ENCODE measurements at regions not wholly inside any gene's neighbourhood (a gene's known extent, or its start where the extent isn't known, plus 50 kb on each side); places are given as distances from the start of the nearest gene placed in this dataset.

GRCh38 chr11:11748706-11749365, 92.9 kb upstream of the USP47 start:
- TF ChIP-seq CTCF (IDR thresholded peaks at IDR 0.05; ENCODE audit: insufficient read depth, low read depth, low read length), result no peak
- H3K4me3 ChIP-seq (ENCODE audit: low read depth, low read length), result no peak overlapping the region
- peaks cover 5% of the 10 kb centered on the region; the same call in 1 of the 2 replicates for H3K27me3 ChIP-seq (ENCODE audit: control insufficient read depth, insufficient read depth, low read length)
- ChIA-PET POLR2A (no interaction called here), CTCF (no interaction called here)
- DNase-seq (ENCODE audit: low read depth), result no peak
- H3K36me3 ChIP-seq (ENCODE audit: control insufficient read depth, insufficient read depth, low read length), result no peaks in the 10 kb centered on the region

GRCh38 chr11:11747570-11747969, 94.2 kb upstream of the USP47 start:
- Histone ChIP-seq H3K4me3 (ENCODE audit: low read depth, low read length) (no peak overlapping the region), H3K36me3 (ENCODE audit: control insufficient read depth, insufficient read depth, low read length) (no peaks in the 10 kb centered on the region), H3K27me3 (ENCODE audit: control insufficient read depth, insufficient read depth, low read length) (no peaks in the 10 kb centered on the region)
- ChIA-PET CTCF (no interaction called here), POLR2A (no interaction called here)
- no peak for TF ChIP-seq CTCF (IDR thresholded peaks at IDR 0.05; ENCODE audit: insufficient read depth, low read depth, low read length)
- DNase-seq (ENCODE audit: low read depth), result no peak

- no peak for DNase-seq (ENCODE audit: low read depth)
- CTCF ChIA-PET, result no interaction called here
- no peak for TF ChIP-seq CTCF (IDR thresholded peaks at IDR 0.05; ENCODE audit: insufficient read depth, low read depth, low read length)
- H3K4me3 ChIP-seq (ENCODE audit: low read depth, low read length), result no peak overlapping the region
- H3K27me3 ChIP-seq (ENCODE audit: control insufficient read depth, insufficient read depth, low read length), result no peaks in the 10 kb centered on the region
- no peaks in the 10 kb centered on the region for H3K36me3 ChIP-seq (ENCODE audit: control insufficient read depth, insufficient read depth, low read length)
- POLR2A ChIA-PET, result no interaction called here
Observed at GRCh38 chr11:11746449-11746848, 95.3 kb upstream of the USP47 start.

- CTCF ChIA-PET, result interaction anchor here (0.6 kb wide), 2 partner anchors 81 to 229 kb away, joined by 3 read pairs; no protein-coding TSS in a partner anchor
- TF ChIP-seq CTCF (IDR thresholded peaks at IDR 0.05; ENCODE audit: insufficient read depth, low read depth, low read length), result no peak
- Histone ChIP-seq H3K27me3 (ENCODE audit: control insufficient read depth, insufficient read depth, low read length) (no peaks in the 10 kb centered on the region), H3K36me3 (ENCODE audit: control insufficient read depth, insufficient read depth, low read length) (no peaks in the 10 kb centered on the region), H3K4me3 (ENCODE audit: low read depth, low read length) (no peak overlapping the region)
- POLR2A ChIA-PET, result no interaction called here
- DNase-seq (ENCODE audit: low read depth), result no peak
Observed at GRCh38 chr11:11743216-11743615, 98.6 kb upstream of the USP47 start.

GRCh38 chr11:11742486-11742885, 99.3 kb upstream of the USP47 start:
- ChIA-PET CTCF (interaction anchor here (0.6 kb wide), 1 partner anchor 81 kb away, joined by 3 read pairs; no protein-coding TSS in a partner anchor), POLR2A (no interaction called here)
- H3K4me3 ChIP-seq (ENCODE audit: low read depth, low read length), result no peak overlapping the region
- no peak for TF ChIP-seq CTCF (IDR thresholded peaks at IDR 0.05; ENCODE audit: insufficient read depth, low read depth, low read length)
- no peaks in the 10 kb centered on the region for H3K27me3 ChIP-seq (ENCODE audit: control insufficient read depth, insufficient read depth, low read length)
- no peak for DNase-seq (ENCODE audit: low read depth)
- H3K36me3 ChIP-seq (ENCODE audit: control insufficient read depth, insufficient read depth, low read length), result no peaks in the 10 kb centered on the region

Measured in BJ (cell line).